Calu3 (cell line): ENCODE measurements at regions not wholly inside any gene's neighbourhood (a gene's known extent, or its start where the extent isn't known, plus 50 kb on each side); places are given as distances from the start of the nearest gene placed in this dataset.

ENCODE experiments used
- BruUV-seq: library from RNA; stranded (reverse); fragments of 400-500 nt; replicated peaks from 2 replicates; lab custom pipeline; 2021; lab: Mats Ljungman, UMichigan
- CTCF ChIA-PET: fragments of 300-600 bp; sonication (Branson Sonifier 250); formaldehyde crosslinking; loops from one replicate; lab custom pipeline; 2022; ENCODE audit warnings: antibody characterized with exemption; lab: Charles Lee
- DNase-seq: peaks from one replicate; pipeline ENCODE4 v3.0.0; 2022
- H3K27ac Mint-ChIP-seq: one replicate; pipeline ENCODE4 v1.8.0; 2022; ENCODE audit warnings: mixed read lengths; ENCODE audit not compliant: unreplicated experiment
- H3K27me3 Mint-ChIP-seq: one replicate; pipeline ENCODE4 v1.8.0; 2022; ENCODE audit warnings: mixed read lengths; ENCODE audit not compliant: unreplicated experiment
- H3K36me3 Mint-ChIP-seq: one replicate; pipeline ENCODE4 v1.8.0; 2022; ENCODE audit warnings: mild to moderate bottlenecking, moderate library complexity, mixed read lengths; ENCODE audit not compliant: insufficient read depth, unreplicated experiment
- H3K4me1 Mint-ChIP-seq: one replicate; pipeline ENCODE4 v1.8.0; 2022; ENCODE audit warnings: mild to moderate bottlenecking, low read depth, mixed read lengths; ENCODE audit not compliant: unreplicated experiment
- H3K4me3 Mint-ChIP-seq: one replicate; pipeline ENCODE4 v1.8.0; 2022; ENCODE audit warnings: mild to moderate bottlenecking, low read depth, moderate library complexity, mixed read lengths; ENCODE audit not compliant: unreplicated experiment
- H3K9me3 Mint-ChIP-seq: one replicate; pipeline ENCODE4 v1.8.0; 2022; ENCODE audit warnings: low read depth, mixed read lengths; ENCODE audit not compliant: unreplicated experiment
- intact Hi-C: fragments of 100-400 bp; cut with micrococcal nuclease; formaldehyde crosslinking; loops from one replicate; pipeline ENCODE4 v1.10.0; 2022; ENCODE audit not compliant: unreplicated experiment
- TF ChIP-seq, protein P1 (sequence below): fragments of 200-600 bp; IDR thresholded peaks from one replicate; pipeline ENCODE4 v1.8.0; 2022; ENCODE audit warnings: antibody characterized with exemption; ENCODE audit not compliant: unreplicated experiment

DNA sequence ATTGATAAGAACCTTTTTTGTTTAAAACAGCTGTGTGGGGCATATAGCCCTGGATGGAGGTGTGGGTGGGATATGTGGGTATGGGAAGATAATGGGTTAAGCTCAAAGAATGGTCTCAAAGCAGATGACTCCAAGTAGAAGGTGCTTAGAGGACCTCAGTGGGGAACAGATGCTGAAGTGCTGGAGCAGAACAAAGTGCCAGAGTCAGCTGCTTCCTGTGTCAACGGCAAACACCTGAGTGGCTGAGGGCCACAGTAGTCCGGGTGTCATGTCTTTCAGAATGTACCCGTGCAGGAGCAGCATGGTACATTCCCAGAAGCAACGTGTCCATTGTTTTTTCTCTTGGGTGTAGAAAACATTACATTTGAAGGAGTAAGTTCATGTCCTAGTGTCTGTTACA is 210.6 kb downstream of the CCNG2 start:
- BruUV-seq: no TSS peak
- TF ChIP-seq, protein P1, sequence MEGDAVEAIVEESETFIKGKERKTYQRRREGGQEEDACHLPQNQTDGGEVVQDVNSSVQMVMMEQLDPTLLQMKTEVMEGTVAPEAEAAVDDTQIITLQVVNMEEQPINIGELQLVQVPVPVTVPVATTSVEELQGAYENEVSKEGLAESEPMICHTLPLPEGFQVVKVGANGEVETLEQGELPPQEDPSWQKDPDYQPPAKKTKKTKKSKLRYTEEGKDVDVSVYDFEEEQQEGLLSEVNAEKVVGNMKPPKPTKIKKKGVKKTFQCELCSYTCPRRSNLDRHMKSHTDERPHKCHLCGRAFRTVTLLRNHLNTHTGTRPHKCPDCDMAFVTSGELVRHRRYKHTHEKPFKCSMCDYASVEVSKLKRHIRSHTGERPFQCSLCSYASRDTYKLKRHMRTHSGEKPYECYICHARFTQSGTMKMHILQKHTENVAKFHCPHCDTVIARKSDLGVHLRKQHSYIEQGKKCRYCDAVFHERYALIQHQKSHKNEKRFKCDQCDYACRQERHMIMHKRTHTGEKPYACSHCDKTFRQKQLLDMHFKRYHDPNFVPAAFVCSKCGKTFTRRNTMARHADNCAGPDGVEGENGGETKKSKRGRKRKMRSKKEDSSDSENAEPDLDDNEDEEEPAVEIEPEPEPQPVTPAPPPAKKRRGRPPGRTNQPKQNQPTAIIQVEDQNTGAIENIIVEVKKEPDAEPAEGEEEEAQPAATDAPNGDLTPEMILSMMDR: no peak
- intact Hi-C loops: loop anchor here (5.0 kb wide), 1 partner anchor 250 kb away; no protein-coding TSS in a partner anchor
- peaks cover 43% of the 10 kb centered on the region for H3K27me3 Mint-ChIP-seq
- no peaks in the 10 kb centered on the region for H3K9me3 Mint-ChIP-seq
- CTCF ChIA-PET: interaction anchor here (1.5 kb wide), 1 partner anchor 330 kb away, joined by 6 read pairs; no protein-coding TSS in a partner anchor
- H3K4me3 Mint-ChIP-seq: no peak overlapping the region
- no peaks in the 10 kb centered on the region for H3K4me1 Mint-ChIP-seq
- no peaks in the 10 kb centered on the region for H3K36me3 Mint-ChIP-seq
- DNase-seq: no peak
- H3K27ac Mint-ChIP-seq: no peak overlapping the region

DNA sequence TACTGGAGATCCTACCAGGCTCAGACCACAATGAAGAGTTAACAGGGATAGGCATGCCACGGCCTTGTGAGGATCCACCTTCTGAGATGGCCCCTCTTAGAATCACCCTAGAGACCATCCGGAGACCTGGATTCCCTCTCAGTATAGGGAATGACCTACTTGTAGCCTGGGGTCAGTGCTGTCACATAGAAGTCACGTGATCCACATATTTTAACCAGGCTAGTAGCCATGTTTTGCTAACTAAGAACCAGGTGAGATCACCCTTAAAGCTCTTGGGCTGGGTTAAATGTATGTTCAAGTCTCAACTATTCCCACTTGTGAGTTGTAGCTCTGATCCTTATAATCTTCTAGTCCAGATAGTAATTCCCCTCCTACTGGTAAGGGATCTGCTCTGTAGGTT is 215.4 kb downstream of the CCNG2 start:
- TF ChIP-seq, protein P1: no peak
- intact Hi-C loops: no loop called here
- CTCF ChIA-PET: interaction anchor here (0.6 kb wide), 1 partner anchor 1073 kb away, joined by 6 read pairs; no protein-coding TSS in a partner anchor
- Mint-ChIP-seq H3K36me3 (no peaks in the 10 kb centered on the region), H3K4me1 (no peaks in the 10 kb centered on the region), H3K9me3 (no peaks in the 10 kb centered on the region), H3K27ac (no peak overlapping the region), H3K27me3 (peaks cover 72% of the 10 kb centered on the region), H3K4me3 (no peak overlapping the region)
- no TSS peak for BruUV-seq
- DNase-seq: no peak

DNA sequence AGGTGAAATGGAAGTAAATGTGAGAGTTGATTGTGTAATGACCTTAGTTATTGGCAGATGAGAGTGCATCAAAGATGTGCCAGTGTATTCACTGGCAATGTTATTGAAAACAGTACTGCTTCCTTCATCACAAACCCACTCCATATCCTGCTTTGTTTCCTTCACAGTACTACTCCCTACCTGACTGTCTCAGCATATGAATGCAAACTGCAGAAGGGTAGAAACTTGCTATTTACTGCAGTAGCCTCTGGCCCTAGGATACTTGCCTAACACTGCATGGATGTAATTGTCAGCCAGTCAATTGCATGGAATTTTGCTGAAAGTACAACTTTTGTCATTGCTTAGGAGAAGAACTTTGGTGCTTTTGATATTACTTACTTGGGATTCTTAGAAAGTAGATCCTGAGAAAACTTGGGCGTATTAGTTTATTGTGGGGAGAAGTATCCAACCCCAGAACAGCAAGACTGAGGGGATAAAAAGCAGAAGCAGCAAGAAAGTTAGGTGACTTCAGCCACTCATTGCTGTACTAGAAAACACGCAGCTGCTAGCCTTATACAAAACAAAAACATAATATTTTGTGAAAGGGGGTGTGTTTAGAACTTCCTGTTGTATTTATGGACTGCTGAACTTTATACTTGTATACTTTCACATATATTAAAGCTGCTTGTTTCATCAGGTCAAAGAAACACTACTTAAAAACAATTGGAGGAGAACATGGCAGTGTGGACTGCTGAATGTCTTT is 219.0 kb downstream of the CCNG2 start:
- Mint-ChIP-seq H3K36me3 (no peaks in the 10 kb centered on the region), H3K27me3 (peaks cover 81% of the 10 kb centered on the region), H3K27ac (no peak overlapping the region), H3K4me1 (no peaks in the 10 kb centered on the region), H3K4me3 (no peak overlapping the region), H3K9me3 (no peaks in the 10 kb centered on the region)
- no TSS peak for BruUV-seq
- intact Hi-C loops: no loop called here
- DNase-seq: no peak
- CTCF ChIA-PET: no interaction called here
- TF ChIP-seq, protein P1: no peak

DNA sequence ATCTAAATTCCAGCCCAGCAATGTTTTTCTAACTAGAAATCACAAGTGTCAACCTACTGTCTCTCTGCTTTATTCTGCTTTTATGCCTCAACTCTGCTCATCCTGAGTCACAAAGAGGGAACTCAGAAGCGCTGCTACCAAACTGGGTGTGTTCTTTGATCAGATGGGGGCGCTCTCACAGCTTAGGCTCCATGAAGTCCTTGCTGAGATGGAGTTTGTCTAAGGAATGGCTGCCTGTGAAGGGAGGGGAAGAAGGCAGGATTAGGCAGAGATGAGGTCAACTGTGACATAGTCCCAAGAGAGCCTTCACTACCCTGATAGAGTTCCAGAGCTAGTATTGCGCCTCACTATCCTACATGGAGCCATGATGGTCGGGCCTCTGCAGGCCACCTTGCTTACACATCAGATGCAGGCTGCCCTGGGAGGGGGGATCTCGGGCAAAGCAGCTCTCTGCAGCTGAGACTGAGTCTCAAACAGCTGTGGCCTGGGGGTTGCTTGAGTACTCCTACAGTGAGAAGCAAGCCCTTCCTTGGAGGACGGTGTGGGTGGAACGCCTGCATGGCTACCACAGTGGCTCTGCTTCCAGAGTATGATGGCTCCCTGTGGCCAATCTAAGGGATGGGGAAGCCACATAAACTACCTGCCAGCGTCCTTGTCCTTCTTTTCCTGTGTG is 219.9 kb downstream of the CCNG2 start:
- peaks cover 81% of the 10 kb centered on the region for H3K27me3 Mint-ChIP-seq

More for the DNA sequence above, 219.9 kb downstream of the CCNG2 start:
- no peaks in the 10 kb centered on the region for H3K36me3 Mint-ChIP-seq
- BruUV-seq: no TSS peak
- H3K4me1 Mint-ChIP-seq: no peaks in the 10 kb centered on the region
- CTCF ChIA-PET: no interaction called here
- no peak overlapping the region for H3K4me3 Mint-ChIP-seq
- TF ChIP-seq, protein P1: no peak
- H3K27ac Mint-ChIP-seq: no peak overlapping the region
- intact Hi-C loops: no loop called here
- DNase-seq: no peak
- H3K9me3 Mint-ChIP-seq: no peaks in the 10 kb centered on the region
